ENCODE measurements at regions not wholly inside any gene's neighbourhood (a gene's known extent, or its start where the extent isn't known, plus 50 kb on each side); places are given as distances from the start of the nearest gene placed in this dataset.

DNA sequence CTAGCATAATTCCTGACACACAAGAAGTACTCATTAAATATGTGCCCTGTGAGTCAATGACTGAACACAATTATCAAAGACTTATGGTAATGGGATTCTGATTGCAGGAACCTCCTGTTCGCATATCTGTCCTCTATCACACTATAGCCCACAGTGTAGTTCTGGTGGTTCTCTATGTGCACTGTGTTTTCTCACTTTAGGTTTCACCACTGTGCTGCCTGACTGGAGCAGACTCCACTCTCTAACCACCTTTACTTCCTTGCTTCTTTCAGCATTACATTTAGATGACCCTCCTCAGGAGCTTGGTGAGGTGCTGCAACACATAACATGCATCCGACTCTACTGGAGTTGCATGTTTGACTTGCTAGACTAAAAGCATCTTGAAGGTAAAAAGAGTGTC, 777.1 kb downstream of the SQOR start:
- Histone ChIP-seq H3K4me3 (replicated peaks in 1 of 2; ENCODE audit: low read depth in 1 of 2, low read length in 2 of 2) (no peak overlapping the region), H3K9me3 (ENCODE audit: control insufficient read depth in 1 of 2, insufficient read depth in 1 of 2, low read depth in 1 of 2, low read length in 2 of 2) (peaks cover 19 to 26% of the 10 kb centered on the region in 2 experiments; a peak in 2 of 4 replicates), H2AFZ (ENCODE audit: low read depth, low read length, poor library complexity, severe bottlenecking) (no peak overlapping the region), H3K4me1 (ENCODE audit: control insufficient read depth in 1 of 2, insufficient read depth in 2 of 2, low read length in 2 of 2) (no peaks in the 10 kb centered on the region), H3K9me2 (ENCODE audit: insufficient read depth) (no peaks in the 10 kb centered on the region), H3K9ac (ENCODE audit: low read length) (no peak overlapping the region), H3K27me3 (ENCODE audit: insufficient read depth, low read length) (no peaks in the 10 kb centered on the region), H3K36me3 (ENCODE audit: control insufficient read depth in 1 of 2, insufficient read depth in 2 of 2, low read length in 2 of 2) (no peaks in the 10 kb centered on the region), H3K27ac (ENCODE audit: low read depth, low read length) (no peak overlapping the region), H3K4me2 (ENCODE audit: low read length) (no peak overlapping the region), H3K79me2 (ENCODE audit: insufficient read depth, low read length) (no peaks in the 10 kb centered on the region), H4K20me1 (ENCODE audit: insufficient read depth) (no peaks in the 10 kb centered on the region)
- DNase-seq (ENCODE audit: low read depth, low spot score) (no peak), ATAC-seq (no peak)
- BruUV-seq (replicated peaks), result no TSS peak
- intact Hi-C loops (cut with micrococcal nuclease), result no loop called here
- TF ChIP-seq EZH2phosphoT487 (IDR thresholded peaks at IDR 0.05; ENCODE audit: borderline replicate concordance), result no peak
- TF ChIP-seq, protein P1, sequence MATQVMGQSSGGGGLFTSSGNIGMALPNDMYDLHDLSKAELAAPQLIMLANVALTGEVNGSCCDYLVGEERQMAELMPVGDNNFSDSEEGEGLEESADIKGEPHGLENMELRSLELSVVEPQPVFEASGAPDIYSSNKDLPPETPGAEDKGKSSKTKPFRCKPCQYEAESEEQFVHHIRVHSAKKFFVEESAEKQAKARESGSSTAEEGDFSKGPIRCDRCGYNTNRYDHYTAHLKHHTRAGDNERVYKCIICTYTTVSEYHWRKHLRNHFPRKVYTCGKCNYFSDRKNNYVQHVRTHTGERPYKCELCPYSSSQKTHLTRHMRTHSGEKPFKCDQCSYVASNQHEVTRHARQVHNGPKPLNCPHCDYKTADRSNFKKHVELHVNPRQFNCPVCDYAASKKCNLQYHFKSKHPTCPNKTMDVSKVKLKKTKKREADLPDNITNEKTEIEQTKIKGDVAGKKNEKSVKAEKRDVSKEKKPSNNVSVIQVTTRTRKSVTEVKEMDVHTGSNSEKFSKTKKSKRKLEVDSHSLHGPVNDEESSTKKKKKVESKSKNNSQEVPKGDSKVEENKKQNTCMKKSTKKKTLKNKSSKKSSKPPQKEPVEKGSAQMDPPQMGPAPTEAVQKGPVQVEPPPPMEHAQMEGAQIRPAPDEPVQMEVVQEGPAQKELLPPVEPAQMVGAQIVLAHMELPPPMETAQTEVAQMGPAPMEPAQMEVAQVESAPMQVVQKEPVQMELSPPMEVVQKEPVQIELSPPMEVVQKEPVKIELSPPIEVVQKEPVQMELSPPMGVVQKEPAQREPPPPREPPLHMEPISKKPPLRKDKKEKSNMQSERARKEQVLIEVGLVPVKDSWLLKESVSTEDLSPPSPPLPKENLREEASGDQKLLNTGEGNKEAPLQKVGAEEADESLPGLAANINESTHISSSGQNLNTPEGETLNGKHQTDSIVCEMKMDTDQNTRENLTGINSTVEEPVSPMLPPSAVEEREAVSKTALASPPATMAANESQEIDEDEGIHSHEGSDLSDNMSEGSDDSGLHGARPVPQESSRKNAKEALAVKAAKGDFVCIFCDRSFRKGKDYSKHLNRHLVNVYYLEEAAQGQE (IDR thresholded peaks at IDR 0.05; ENCODE audit: low read depth), result no peak
- ChIA-PET POLR2A (no interaction called here), CTCF (no interaction called here), RAD21 (ENCODE audit: low non-redundant PET in 1 of 2, low total read pairs in 2 of 2, uncharacterized antibody in 2 of 2, unreplicated experiment in 2 of 2) (no interaction called here)

DNA sequence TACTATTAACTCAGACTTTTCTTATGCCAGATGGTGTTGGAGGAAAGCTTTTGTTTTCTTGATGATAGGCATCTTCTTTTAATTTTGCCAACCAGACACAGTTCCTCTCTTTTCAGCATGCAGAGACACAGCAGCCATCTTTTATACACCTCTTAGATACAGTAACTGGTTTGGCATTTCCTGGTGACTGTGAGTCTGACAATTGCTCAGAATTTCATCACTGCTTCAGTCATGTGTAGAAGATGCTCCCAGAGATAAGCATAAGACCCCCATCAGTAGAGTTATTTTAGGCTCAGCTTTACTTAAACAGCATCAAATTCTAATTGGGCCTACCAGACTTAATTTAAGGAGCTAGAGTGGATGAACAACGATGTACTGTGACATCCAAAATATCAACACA, 779.0 kb downstream of the SQOR start:
- Histone ChIP-seq H3K36me3 (ENCODE audit: control insufficient read depth in 1 of 2, insufficient read depth in 2 of 2, low read length in 2 of 2) (no peaks in the 10 kb centered on the region), H3K9ac (ENCODE audit: low read length) (no peak overlapping the region), H2AFZ (ENCODE audit: low read depth, low read length, poor library complexity, severe bottlenecking) (no peak overlapping the region), H3K79me2 (ENCODE audit: insufficient read depth, low read length) (no peaks in the 10 kb centered on the region), H3K27me3 (ENCODE audit: insufficient read depth, low read length) (no peaks in the 10 kb centered on the region), H3K4me3 (replicated peaks in 1 of 2; ENCODE audit: low read depth in 1 of 2, low read length in 2 of 2) (no peak overlapping the region), H3K9me2 (ENCODE audit: insufficient read depth) (no peaks in the 10 kb centered on the region), H3K4me1 (ENCODE audit: control insufficient read depth in 1 of 2, insufficient read depth in 2 of 2, low read length in 2 of 2) (no peaks in the 10 kb centered on the region), H3K4me2 (ENCODE audit: low read length) (no peak overlapping the region), H3K27ac (ENCODE audit: low read depth, low read length) (no peak overlapping the region), H3K9me3 (ENCODE audit: control insufficient read depth in 1 of 2, insufficient read depth in 1 of 2, low read depth in 1 of 2, low read length in 2 of 2) (peaks cover 15 to 37% of the 10 kb centered on the region in 2 experiments; a peak in 2 of 4 replicates), H4K20me1 (ENCODE audit: insufficient read depth) (no peaks in the 10 kb centered on the region)
- intact Hi-C loops (cut with micrococcal nuclease), result no loop called here
- CTCF ChIA-PET, result no interaction called here
- BruUV-seq (replicated peaks), result no TSS peak
- ATAC-seq (no peak), DNase-seq (ENCODE audit: low read depth, low spot score) (no peak)
- POLR2A ChIA-PET, result no interaction called here
- TF ChIP-seq POLR2AphosphoS5 (IDR thresholded peaks at IDR 0.05; ENCODE audit: low read depth, low read length) (no peak), EZH2 (IDR thresholded peaks at IDR 0.05) (no peak), ZFX (IDR thresholded peaks at IDR 0.05) (no peak), CEBPB (IDR thresholded peaks at IDR 0.05; ENCODE audit: low read depth) (no peak), JUND (IDR thresholded peaks at IDR 0.05) (no peak), ZNF274 (IDR thresholded peaks at IDR 0.05; ENCODE audit: low read depth, low read length) (no peak), EZH2phosphoT487 (IDR thresholded peaks at IDR 0.05; ENCODE audit: borderline replicate concordance) (no peak), TCF7L2 (IDR thresholded peaks at IDR 0.05; ENCODE audit: borderline replicate concordance, extremely low read depth, insufficient read depth, insufficient read length) (no peak), SRF (IDR thresholded peaks at IDR 0.05; ENCODE audit: low read depth) (no peak), EGR1 (IDR thresholded peaks at IDR 0.05; ENCODE audit: low read depth) (no peak), YY1 (IDR thresholded peaks at IDR 0.05; ENCODE audit: extremely low read depth, insufficient replicate concordance, low read depth, low read length) (no peak), SP1 (IDR thresholded peaks at IDR 0.05; ENCODE audit: low read depth) (no peak), ELF1 (IDR thresholded peaks at IDR 0.05; ENCODE audit: borderline replicate concordance, low read depth) (no peak), FOSL1 (IDR thresholded peaks at IDR 0.05; ENCODE audit: low read depth) (no peak)
- TF ChIP-seq, protein P2, sequence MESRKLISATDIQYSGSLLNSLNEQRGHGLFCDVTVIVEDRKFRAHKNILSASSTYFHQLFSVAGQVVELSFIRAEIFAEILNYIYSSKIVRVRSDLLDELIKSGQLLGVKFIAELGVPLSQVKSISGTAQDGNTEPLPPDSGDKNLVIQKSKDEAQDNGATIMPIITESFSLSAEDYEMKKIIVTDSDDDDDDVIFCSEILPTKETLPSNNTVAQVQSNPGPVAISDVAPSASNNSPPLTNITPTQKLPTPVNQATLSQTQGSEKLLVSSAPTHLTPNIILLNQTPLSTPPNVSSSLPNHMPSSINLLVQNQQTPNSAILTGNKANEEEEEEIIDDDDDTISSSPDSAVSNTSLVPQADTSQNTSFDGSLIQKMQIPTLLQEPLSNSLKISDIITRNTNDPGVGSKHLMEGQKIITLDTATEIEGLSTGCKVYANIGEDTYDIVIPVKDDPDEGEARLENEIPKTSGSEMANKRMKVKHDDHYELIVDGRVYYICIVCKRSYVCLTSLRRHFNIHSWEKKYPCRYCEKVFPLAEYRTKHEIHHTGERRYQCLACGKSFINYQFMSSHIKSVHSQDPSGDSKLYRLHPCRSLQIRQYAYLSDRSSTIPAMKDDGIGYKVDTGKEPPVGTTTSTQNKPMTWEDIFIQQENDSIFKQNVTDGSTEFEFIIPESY (IDR thresholded peaks at IDR 0.05; ENCODE audit: extremely low read depth, insufficient replicate concordance, low read length), result no peak
- TF ChIP-seq, protein P3, sequence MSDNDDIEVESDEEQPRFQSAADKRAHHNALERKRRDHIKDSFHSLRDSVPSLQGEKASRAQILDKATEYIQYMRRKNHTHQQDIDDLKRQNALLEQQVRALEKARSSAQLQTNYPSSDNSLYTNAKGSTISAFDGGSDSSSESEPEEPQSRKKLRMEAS (IDR thresholded peaks at IDR 0.05), result no peak
- RAD21 ChIA-PET (ENCODE audit: low non-redundant PET in 1 of 2, low total read pairs in 2 of 2, uncharacterized antibody in 2 of 2, unreplicated experiment in 2 of 2), result no interaction called here

Data from HCT116 (cell line).